Dermis blood vessel endothelial cell (primary cell): ENCODE measurements at regions not wholly inside any gene's neighbourhood (a gene's known extent, or its start where the extent isn't known, plus 50 kb on each side); places are given as distances from the start of the nearest gene placed in this dataset.
"Not testable (repeated sequence)": the region's sequence is repeated elsewhere in the genome, so short reads cannot be mapped to it uniquely, and the experiment has no call there.

ENCODE experiments used
- DNase-seq: peaks from one replicate; pipeline ENCODE4 v3.0.0; 2010

- no peak for DNase-seq
Observed at GRCh38 chr4:96992443-96992842, 1150.8 kb downstream of the STPG2 start.

DNA sequence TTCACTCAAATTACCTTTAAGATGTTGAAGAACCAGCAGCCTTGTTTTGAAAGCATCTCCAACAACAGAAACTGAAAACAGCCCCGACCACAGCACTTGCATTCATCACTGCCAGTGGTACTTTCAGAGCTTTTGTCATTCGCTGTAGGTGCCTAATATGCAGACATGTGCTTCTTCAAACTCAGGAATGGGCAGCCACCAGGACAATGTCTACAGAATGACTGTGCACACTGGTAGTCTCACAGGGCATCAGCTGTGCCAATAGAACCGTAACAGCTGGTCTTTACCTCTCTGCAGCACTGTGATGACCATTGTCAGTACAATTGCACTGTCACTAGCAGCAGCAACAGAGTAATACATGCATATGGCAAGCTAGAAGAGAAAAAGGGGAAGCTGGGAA, 1149.7 kb downstream of the STPG2 start:
- DNase-seq = no peak

DNA sequence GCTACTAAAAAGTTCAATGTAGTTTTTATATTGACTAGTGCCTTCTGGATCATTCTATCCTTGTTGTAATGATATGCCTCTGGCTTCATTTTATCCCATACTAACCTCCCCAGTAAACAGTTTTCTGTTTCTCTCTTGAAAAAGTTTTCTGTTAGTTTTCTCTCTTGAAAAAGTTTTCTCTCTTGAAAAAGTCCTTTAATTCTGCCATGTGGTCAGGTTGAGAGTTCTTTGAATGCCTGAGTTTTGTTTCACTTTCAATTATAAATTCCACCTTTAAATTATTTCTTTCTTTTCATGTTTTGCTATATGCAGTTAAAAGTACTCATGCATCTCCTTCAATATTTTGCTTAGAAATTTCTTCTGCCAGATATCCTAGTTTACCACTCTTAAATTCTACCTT, 1139.6 kb downstream of the STPG2 start:
- DNase-seq = no peak

DNA sequence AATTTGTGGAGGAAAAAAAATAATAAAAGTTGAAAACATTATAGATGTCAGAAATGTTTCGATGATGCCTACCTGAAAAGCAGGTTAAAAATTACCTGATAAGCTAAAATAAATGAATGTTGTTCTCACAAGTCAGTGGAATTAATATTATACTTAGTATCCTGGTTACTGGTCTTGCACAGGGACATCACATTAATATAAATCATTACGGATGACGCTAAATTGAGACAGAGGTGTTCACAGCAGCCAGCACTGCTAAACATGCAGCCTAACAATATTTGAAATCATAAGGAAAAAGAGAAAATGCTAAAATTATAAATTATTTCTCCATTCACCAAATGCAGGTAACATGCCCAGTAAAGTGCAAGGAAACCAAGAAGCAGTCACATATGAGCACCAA, 1130.0 kb downstream of the STPG2 start:
- DNase-seq = no peak

GRCh38 chr4:97013711-97014110, 1129.6 kb downstream of the STPG2 start:
- no peak for DNase-seq

GRCh38 chr4:97015301-97015700, 1128.0 kb downstream of the STPG2 start:
- DNase-seq = no peak

DNA sequence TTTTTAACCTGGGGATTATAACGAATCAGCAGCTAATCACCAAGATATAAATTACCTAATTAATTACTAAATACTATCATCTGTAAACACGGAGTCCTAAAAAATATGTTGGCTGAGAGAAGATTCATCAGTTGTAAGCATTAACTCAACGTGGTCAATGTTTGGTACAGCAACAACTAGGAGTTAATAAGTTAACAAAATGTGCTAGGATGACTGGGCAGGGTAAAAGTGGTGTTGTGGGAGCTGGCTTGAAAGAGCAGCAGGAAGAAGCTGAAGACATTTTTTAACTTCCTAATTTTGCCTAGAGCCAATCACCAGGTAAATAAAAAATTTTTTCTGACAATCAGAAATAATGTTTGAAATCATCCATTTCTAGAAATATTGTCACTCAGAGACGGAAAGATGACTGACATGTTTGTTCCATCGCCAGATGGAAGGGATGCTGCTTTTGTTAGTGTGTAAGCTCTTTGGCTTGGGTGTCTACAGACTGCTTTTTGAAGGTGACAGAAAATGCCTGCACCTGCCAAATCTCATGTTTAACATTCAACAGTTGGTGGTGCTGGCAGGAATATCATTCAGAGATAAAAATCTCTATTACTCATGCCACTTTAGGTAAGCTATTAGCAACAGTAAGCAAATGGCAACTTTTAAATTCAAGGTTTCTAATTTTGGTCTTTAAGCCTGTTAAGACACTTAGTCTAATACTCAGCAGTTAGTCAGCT, 1126.9 kb downstream of the STPG2 start:
- DNase-seq = no peak

GRCh38 chr4:97027728-97028410, 1115.4 kb downstream of the STPG2 start:
- no peak for DNase-seq

- no peak for DNase-seq
Observed at GRCh38 chr4:97028785-97029184, 1114.5 kb downstream of the STPG2 start.

DNA sequence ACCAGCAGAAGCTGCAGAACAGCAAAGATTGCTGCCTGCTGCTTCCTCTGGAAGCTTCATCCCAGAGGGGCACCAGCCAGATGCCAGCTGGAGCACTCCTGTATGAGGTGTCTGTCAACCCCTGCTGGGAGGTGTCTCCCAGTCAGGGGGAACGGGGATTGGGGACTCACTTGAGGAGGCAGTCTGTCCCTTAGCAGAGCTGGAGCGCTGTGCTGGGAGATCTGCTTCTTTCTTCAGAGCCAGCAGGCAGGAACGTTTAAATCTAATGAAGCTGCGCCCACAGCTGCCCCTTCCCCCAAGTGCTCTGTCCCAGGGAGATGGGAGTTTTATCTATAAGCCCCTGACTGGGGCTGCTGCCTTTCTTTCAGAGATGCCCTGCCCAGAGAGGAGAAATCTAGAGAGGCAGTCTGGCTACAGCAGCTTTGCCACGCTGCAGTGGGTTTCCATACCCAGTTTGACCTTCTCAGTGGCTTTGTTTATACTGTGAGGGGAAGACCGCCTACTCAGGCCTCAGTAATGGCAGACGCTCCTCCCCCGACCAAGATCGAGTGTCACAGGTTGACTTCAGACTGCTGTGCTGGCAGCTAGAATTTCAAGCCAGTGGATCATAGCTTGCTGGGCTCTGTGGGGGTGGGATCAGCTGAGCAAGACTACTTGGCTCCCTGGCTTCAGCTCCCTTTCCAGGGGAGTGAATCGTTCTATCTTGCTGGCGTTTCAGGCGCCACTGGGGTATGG, 1105.7 kb downstream of the STPG2 start:
- not testable (repeated sequence) for DNase-seq

GRCh38 chr4:97038146-97038516, 1105.1 kb downstream of the STPG2 start:
- no peak for DNase-seq

DNA sequence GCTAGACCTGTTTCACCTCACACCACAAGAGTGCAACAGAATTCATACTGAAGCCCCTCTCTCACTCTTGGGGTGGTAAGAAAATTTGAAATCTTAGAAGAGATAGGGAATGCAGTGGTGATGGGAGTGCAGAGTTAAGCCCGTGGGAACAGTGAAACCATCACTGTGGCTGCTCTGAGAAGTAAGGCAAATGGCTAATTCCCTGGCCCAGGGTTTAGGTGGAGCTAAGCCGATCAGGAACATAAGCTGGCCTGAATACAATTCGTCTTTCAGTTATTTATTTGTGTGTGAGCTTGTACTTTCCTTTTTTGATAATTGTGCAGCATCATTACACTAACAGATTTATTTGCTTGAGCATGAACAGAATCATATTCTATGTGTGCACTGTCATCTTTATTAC, 1070.6 kb downstream of the STPG2 start:
- no peak for DNase-seq

GRCh38 chr4:97073194-97073593, 1070.1 kb downstream of the STPG2 start:
- no peak for DNase-seq

DNA sequence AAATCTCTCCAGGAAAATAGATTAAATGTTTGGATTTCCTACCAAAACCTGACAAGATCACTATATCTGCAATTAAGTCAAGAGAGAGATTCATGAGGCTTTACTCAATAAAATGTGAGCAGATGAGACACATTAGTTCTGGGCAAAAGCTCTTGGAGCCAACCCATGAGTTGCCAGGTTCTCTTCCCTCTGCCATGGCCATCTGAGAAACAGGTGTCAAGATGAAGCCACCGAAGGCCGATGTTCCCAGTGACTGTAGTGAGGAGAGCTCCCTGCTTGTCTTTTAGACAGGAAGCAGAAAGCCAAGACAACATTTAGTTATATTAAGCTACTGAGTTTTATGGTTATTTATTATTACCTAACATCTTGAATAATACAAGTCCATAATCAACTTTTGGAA, 1068.7 kb downstream of the STPG2 start:
- DNase-seq = no peak

DNA sequence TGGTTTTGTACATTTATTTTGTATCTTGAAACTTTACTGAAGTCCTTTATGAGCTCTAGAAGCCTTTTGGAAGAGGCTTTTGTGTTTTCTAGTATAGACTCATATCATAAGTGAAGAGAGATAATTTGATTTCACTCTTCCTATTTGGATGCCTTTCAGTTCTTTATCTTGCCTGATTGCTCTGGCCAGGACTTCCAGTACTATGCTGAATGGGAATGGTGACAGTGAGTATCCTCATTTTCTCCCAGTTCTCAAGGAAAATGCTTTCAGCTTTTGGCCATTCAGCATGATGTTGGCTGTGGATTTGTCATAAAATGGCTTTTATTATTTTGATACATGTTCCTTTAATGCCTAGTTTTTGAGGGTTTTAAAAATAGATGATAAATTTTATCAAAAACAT, 1061.3 kb downstream of the STPG2 start:
- DNase-seq = no peak

DNA sequence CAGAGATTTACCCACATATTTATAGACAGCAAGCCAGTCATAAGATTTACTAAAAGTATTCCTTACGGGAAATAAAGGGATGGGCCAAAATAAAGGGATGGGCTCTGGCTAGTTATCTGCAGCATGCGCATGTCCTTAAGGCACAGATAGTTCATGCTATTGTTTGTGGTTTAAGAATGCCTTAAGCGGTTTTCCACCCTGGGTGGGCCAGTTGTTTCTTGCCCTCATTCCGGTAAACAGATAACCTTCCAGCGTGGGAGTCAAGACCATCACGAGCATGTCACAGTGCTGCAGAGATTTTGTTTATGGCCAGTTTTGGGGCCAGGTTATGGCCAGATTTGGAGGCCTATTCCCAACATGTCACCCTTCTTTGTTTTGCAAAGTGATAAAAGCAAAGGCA, 1046.2 kb downstream of the STPG2 start:
- not testable (repeated sequence) for DNase-seq

GRCh38 chr4:97101171-97101570, 1042.1 kb downstream of the STPG2 start:
- not testable (repeated sequence) for DNase-seq

DNA sequence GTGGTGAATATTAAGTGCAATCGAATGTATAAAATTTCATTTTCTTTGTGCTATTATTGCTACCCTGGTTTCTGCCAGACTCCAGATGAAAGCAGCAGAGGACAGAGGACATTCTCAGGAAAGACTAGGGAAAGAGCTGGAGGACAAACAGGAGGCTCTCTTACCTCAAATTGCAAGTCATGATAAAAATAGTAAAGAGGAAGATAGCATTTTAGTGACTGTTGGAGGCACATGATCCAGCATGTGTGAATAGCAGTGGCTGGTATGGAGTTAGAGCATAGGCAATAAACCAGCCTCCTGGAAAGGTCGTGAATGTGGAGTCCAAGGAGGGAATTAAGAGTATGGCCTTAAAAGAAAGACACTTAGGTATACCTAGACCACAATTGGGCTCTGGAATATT, 1040.0 kb downstream of the STPG2 start:
- no peak for DNase-seq

DNA sequence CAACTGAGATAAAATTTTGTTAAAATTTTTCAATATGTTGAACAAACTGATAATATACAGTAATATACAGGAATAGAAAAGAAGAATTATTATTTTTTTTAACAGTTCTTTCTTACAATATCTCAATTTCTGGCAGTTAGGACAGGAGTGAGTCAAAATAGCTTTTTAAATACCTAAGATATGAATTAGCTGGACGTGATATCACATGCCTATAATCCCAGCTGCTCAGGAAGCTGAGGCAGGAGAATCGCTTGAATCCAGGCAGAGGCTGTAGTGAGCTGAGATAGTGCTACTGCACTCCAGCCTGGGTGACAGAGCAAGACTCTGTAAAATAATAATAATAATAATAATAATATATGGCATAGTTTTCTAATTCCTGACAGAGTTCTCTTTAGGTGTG, 1039.3 kb downstream of the STPG2 start:
- no peak for DNase-seq

DNA sequence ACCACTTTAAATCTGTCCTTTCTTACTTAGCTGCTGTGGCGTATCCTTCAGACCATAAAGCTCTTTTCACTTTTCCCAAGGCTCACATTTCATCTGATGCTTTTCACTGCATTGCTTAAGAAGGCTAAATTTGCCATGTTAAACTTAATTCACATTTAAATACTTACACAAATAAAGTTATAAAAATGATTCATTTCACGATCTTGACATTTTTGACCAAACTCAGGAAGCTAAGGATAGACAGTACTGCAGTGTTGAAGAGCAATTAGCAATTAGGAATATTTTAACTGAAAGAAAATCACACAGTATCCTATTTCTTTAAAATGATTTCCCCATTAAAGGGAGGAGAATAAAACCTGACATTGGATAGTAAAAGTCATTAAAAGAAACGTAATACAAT, 1038.6 kb downstream of the STPG2 start:
- DNase-seq = no peak

DNA sequence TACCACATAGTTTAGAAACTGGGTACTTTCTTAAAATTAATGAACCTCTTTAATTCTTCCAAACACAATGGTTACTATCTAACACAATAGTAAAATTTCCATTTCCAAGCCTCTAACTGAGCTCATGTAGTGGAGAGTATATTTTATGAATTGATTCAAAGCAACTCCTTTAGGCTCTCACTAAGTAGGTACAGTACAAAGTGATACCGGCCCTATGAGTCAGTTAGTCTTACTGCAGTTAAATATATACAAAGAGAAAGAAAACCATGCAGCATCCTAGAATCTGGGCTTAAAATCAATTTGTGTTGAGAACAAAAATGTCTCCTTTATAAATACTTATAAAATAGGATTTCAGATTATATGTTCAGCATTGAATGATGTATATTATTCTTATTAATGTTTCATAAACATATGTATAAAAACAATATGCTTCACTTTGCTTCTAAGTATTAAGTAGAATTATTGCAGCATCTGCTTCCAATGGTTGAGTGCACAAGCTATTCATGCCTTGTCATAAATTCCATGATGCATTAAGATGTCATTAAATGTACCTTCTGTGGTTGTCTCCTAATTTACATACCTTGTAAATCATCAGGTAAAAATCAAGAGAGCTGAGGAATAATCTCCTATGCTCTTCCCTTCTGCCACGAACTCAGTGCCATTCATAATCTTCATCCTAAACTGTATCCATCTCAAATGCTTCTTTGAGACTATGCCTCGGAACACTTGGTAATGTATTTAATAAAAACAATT, 1037.8 kb downstream of the STPG2 start:
- DNase-seq = no peak

DNA sequence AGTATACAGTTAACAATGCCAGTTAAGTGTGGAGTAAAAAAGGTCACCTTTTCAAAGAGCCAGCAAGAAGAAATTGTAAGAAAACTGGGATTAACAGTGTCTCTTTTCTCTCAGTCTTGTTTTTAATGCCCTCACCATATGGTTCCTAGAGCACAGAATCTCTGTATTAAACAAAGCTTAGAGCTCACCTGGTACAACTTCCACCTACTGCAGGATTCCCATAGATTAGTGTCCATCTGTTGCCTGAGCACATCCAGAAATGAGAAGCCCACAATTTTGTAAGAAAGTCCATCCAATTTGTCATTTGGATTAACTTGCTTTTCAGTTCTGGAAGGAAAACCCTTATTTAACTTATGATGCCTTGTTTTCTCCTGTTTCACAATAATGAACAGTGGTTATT, 1037.1 kb downstream of the STPG2 start:
- no peak for DNase-seq

GRCh38 chr4:97110506-97110905, 1032.8 kb downstream of the STPG2 start:
- DNase-seq = no peak
